ENCODE measurements at regions not wholly inside any gene's neighbourhood (a gene's known extent, or its start where the extent isn't known, plus 50 kb on each side); places are given as distances from the start of the nearest gene placed in this dataset. TPM values are rescaled to one million over a fixed set of nuclear protein-coding genes. Genes with fewer than 3 reads are reported as not detected.

- no peak for DNase-seq (ENCODE audit: low spot score)
- no peaks in the 10 kb centered on the region for H3K36me3 Mint-ChIP-seq
- H4K20me1 ChIP-seq (ENCODE audit: low read depth): no peaks in the 10 kb centered on the region
Measured at GRCh38 chr10:126851414-126852108, 53.7 kb upstream of the DOCK1 start.

GRCh38 chr10:126854726-126855495 lies 50.3 kb upstream of the DOCK1 start:
- Mint-ChIP-seq H3K27me3 (ENCODE audit: insufficient read depth, low read depth) (peaks cover 2% of the 10 kb centered on the region), H3K36me3 (no peaks in the 10 kb centered on the region), H3K9me3 (no peaks in the 10 kb centered on the region), H3K4me1 (no peaks in the 10 kb centered on the region), H3K4me3 (no peak overlapping the region), H3K27ac (no peak overlapping the region)
- H2AFZ ChIP-seq (replicated peaks): peak overlapping the region; percentile 3
- H3K4me3 ChIP-seq: no peak overlapping the region
- no peaks in the 10 kb centered on the region for H3K79me2 ChIP-seq (ENCODE audit: low read depth)
- H3F3A ChIP-seq (ENCODE audit: low read depth): no peaks in the 10 kb centered on the region
- no peaks in the 10 kb centered on the region for H3K27me3 ChIP-seq
- TF ChIP-seq EZH2 (IDR thresholded peaks at IDR 0.05) (no peak), EZH2phosphoT487 (IDR thresholded peaks at IDR 0.05) (no peak), CTCF (IDR thresholded peaks at IDR 0.05) (no peak)
- H3K9ac ChIP-seq: no peak overlapping the region
- no peaks in the 10 kb centered on the region for H3K36me3 ChIP-seq
- H3K4me1 ChIP-seq: no peaks in the 10 kb centered on the region
- H3K4me2 ChIP-seq: no peak overlapping the region
- no peak for DNase-seq (ENCODE audit: low spot score)
- H3K27ac ChIP-seq: no peak overlapping the region
- H4K20me1 ChIP-seq (ENCODE audit: low read depth): no peaks in the 10 kb centered on the region
- H3K9me3 ChIP-seq (ENCODE audit: low read depth): no peaks in the 10 kb centered on the region

More at GRCh38 chr10:126851414-126852108, 53.7 kb upstream of the DOCK1 start:
- Histone ChIP-seq H3K27ac (no peak overlapping the region), H2AFZ (replicated peaks) (no peak overlapping the region), H3K79me2 (ENCODE audit: low read depth) (no peaks in the 10 kb centered on the region), H3K4me1 (no peaks in the 10 kb centered on the region), H3K4me3 (no peak overlapping the region), H3F3A (ENCODE audit: low read depth) (no peaks in the 10 kb centered on the region), H3K9ac (no peak overlapping the region), H3K4me2 (no peak overlapping the region), H3K9me3 (ENCODE audit: low read depth) (no peaks in the 10 kb centered on the region), H3K36me3 (no peaks in the 10 kb centered on the region), H3K27me3 (no peaks in the 10 kb centered on the region)
- Mint-ChIP-seq H3K27me3 (ENCODE audit: insufficient read depth, low read depth) (peaks cover 2% of the 10 kb centered on the region), H3K9me3 (no peaks in the 10 kb centered on the region), H3K4me3 (no peak overlapping the region), H3K27ac (no peak overlapping the region), H3K4me1 (no peaks in the 10 kb centered on the region)
- TF ChIP-seq EZH2 (IDR thresholded peaks at IDR 0.05) (no peak), EZH2phosphoT487 (IDR thresholded peaks at IDR 0.05) (no peak), CTCF (IDR thresholded peaks at IDR 0.05) (no peak)

Small RNA genes in the stretch of these regions (small RNA-seq; reads per million reads assigned to genes)
- gene RF00271: not detected

Measured in neural progenitor cell (in vitro differentiated cells).